Aorta (tissue), 5 donors: ENCODE measurements at regions not wholly inside any gene's neighbourhood (a gene's known extent, or its start where the extent isn't known, plus 50 kb on each side); places are given as distances from the start of the nearest gene placed in this dataset.

Experiments
- ATAC-seq: fragments of 200-7000 bp; cut with Tn5 transposase; one replicate; pipeline ENCODE4 v1.9.1; 2022; ENCODE audit warnings: moderate library complexity; ENCODE audit not compliant: low FRiP score
- DNase-seq, 2 donors: peaks; one replicate each; pipeline ENCODE4 v3.0.0-alpha.2; 2020
- H3K27ac ChIP-seq, 2 donors: one replicate each; pipeline ENCODE4 v1.5.1; 2013; ENCODE audit warnings: low read length in 2 of 2, mild to moderate bottlenecking in 2 of 2, moderate library complexity in 2 of 2, control low read depth in 1 of 2, inconsistent platforms in 1 of 2, low read depth in 1 of 2
- H3K27me3 ChIP-seq, 2 donors: one replicate each; pipeline ENCODE4 v1.6.1; 2013; ENCODE audit warnings: control low read depth in 1 of 2, low read length in 1 of 2, mild to moderate bottlenecking in 1 of 2, moderate library complexity in 1 of 2; ENCODE audit not compliant: insufficient read depth in 2 of 2, control insufficient read depth in 1 of 2
- H3K36me3 ChIP-seq, 2 donors: one replicate each; pipeline ENCODE4 v1.6.1; 2013; ENCODE audit warnings: control low read depth in 1 of 2, low read length in 1 of 2, mild to moderate bottlenecking in 1 of 2; ENCODE audit not compliant: insufficient read depth in 2 of 2, control insufficient read depth in 1 of 2
- H3K4me1 ChIP-seq, 2 donors: one replicate each; pipeline ENCODE4 v1.6.1; 2013; ENCODE audit warnings: low read length in 2 of 2, control low read depth in 1 of 2, mild to moderate bottlenecking in 1 of 2, moderate library complexity in 1 of 2; ENCODE audit not compliant: insufficient read depth in 2 of 2, control insufficient read depth in 1 of 2
- H3K4me3 ChIP-seq, 2 donors: one replicate each; pipeline ENCODE4 v1.5.1; 2013; ENCODE audit warnings: low read length in 2 of 2, control low read depth in 1 of 2, mild to moderate bottlenecking in 1 of 2
- H3K9me3 ChIP-seq: one replicate; pipeline ENCODE4 v1.6.1; 2013; ENCODE audit warnings: mild to moderate bottlenecking, low read length; ENCODE audit not compliant: control insufficient read depth
- WGBS, 2 donors: extraction: QIAGEN DNeasy Blood & Tissue Kit; methylation state at CpG; one replicate each; pipeline ENCODE4 v1.1.7; 2013; 5-methylcytosine and 5-hydroxymethylcytosine counted together
- intact Hi-C, 2 donors: fragments of 100-400 bp; cut with DNase I; formaldehyde crosslinking; loops; one replicate each; pipeline versions ENCODE4 v1.14.2 to v1.15.0; 2022
- donor health status: healthy with polysubstance abuse.
- donor health status: Bipolar disorder and iron deficiency.
- donor health status: DM: no; HTN: no; CAD: no.
- donor health status: DM: no; HTN: no; CAD: no.
- donor health status: DM: yes; HTN: yes; CAD: no.

GRCh38 chr5:7078901-7079300, 317.0 kb upstream of the ADCY2 start:
- no peak overlapping the region for H3K4me3 ChIP-seq
- ATAC-seq (no peak), DNase-seq (no peak)
- H3K27ac ChIP-seq, result no peak overlapping the region
- H3K27me3 ChIP-seq, result no peaks in the 10 kb centered on the region
- H3K9me3 ChIP-seq, result no peaks in the 10 kb centered on the region
- H3K36me3 ChIP-seq, result no peaks in the 10 kb centered on the region
- intact Hi-C loops, result no loop called here
- no peaks in the 10 kb centered on the region for H3K4me1 ChIP-seq
- WGBS, 2 donors, result 39 to 47% methylated on average over 9 of the region's 9 CpGs

GRCh38 chr5:7080501-7080900, 315.4 kb upstream of the ADCY2 start:
- Histone ChIP-seq H3K36me3 (no peaks in the 10 kb centered on the region), H3K27me3 (no peaks in the 10 kb centered on the region), H3K4me1 (no peaks in the 10 kb centered on the region), H3K9me3 (no peaks in the 10 kb centered on the region), H3K27ac (no peak overlapping the region), H3K4me3 (no peak overlapping the region)
- intact Hi-C loops, result no loop called here
- no peak for DNase-seq
- WGBS, 2 donors, result 89 to 90% methylated on average over 7 of the region's 7 CpGs
- no peak for ATAC-seq

- intact Hi-C loops, result no loop called here
- 62 to 71% methylated on average over 6 of the region's 6 CpGs for WGBS, 2 donors
- Histone ChIP-seq H3K4me1 (no peaks in the 10 kb centered on the region), H3K27me3 (peaks cover 0 to 1% of the 10 kb centered on the region in 2 donors), H3K27ac (no peak overlapping the region), H3K9me3 (peaks cover 4% of the 10 kb centered on the region), H3K4me3 (no peak overlapping the region), H3K36me3 (no peaks in the 10 kb centered on the region)
- no peak for ATAC-seq
- no peak for DNase-seq
These were observed 308.1 kb upstream of the ADCY2 start for GRCh38 chr5:7087719-7088297.

GRCh38 chr5:7088849-7089248, 307.1 kb upstream of the ADCY2 start:
- intact Hi-C loops, result no loop called here
- no peaks in the 10 kb centered on the region for H3K36me3 ChIP-seq
- H3K4me3 ChIP-seq, result no peak overlapping the region
- ATAC-seq (no peak), DNase-seq (no peak)
- H3K27me3 ChIP-seq, result peaks cover 0 to 1% of the 10 kb centered on the region in 2 donors
- peaks cover 4% of the 10 kb centered on the region for H3K9me3 ChIP-seq
- H3K4me1 ChIP-seq, result no peaks in the 10 kb centered on the region
- 15 to 25% methylated on average over 3 of the region's 3 CpGs for WGBS, 2 donors
- no peak overlapping the region for H3K27ac ChIP-seq

- no peaks in the 10 kb centered on the region for H3K36me3 ChIP-seq
- intact Hi-C loops, result no loop called here
- no peak for DNase-seq
- 17 to 21% methylated on average over 3 of the region's 3 CpGs for WGBS, 2 donors
- ATAC-seq, result no peak
- H3K4me3 ChIP-seq, result no peak overlapping the region
- no peak overlapping the region for H3K27ac ChIP-seq
- H3K4me1 ChIP-seq, result no peaks in the 10 kb centered on the region
- no peaks in the 10 kb centered on the region for H3K27me3 ChIP-seq
- H3K9me3 ChIP-seq, result peaks cover 2% of the 10 kb centered on the region
These were observed 301.3 kb upstream of the ADCY2 start for GRCh38 chr5:7094626-7095025.

- H3K4me3 ChIP-seq, result no peak overlapping the region
- H3K36me3 ChIP-seq, result no peaks in the 10 kb centered on the region
- no peaks in the 10 kb centered on the region for H3K27me3 ChIP-seq
- WGBS, 2 donors, result 75 to 84% methylated on average over 2 of the region's 2 CpGs
- H3K27ac ChIP-seq, result no peak overlapping the region
- ATAC-seq (no peak), DNase-seq (no peak)
- intact Hi-C loops, result no loop called here
- H3K9me3 ChIP-seq, result peaks cover 2% of the 10 kb centered on the region
- no peaks in the 10 kb centered on the region for H3K4me1 ChIP-seq
These were observed 299.6 kb upstream of the ADCY2 start for GRCh38 chr5:7096294-7096693.

- Histone ChIP-seq H3K36me3 (no peaks in the 10 kb centered on the region), H3K27ac (no peak overlapping the region), H3K9me3 (no peaks in the 10 kb centered on the region), H3K27me3 (no peaks in the 10 kb centered on the region), H3K4me1 (no peaks in the 10 kb centered on the region), H3K4me3 (no peak overlapping the region)
- intact Hi-C loops, result no loop called here
- WGBS, 2 donors, result 59 to 67% methylated on average over 5 of the region's 5 CpGs
- DNase-seq, result no peak
- ATAC-seq, result no peak
These were observed 290.6 kb upstream of the ADCY2 start for GRCh38 chr5:7105358-7105757.

GRCh38 chr5:7117961-7118360, 278.0 kb upstream of the ADCY2 start:
- H3K4me1 ChIP-seq, result no peaks in the 10 kb centered on the region

GRCh38 chr5:7131680-7132079, 264.3 kb upstream of the ADCY2 start:
- intact Hi-C loops, result no loop called here
- H3K27ac ChIP-seq, result no peak overlapping the region

More at GRCh38 chr5:7117961-7118360, 278.0 kb upstream of the ADCY2 start:
- ATAC-seq (no peak), DNase-seq (no peak)
- intact Hi-C loops, result no loop called here
- Histone ChIP-seq H3K9me3 (peaks cover 2% of the 10 kb centered on the region), H3K36me3 (no peaks in the 10 kb centered on the region), H3K27ac (no peak overlapping the region), H3K4me3 (no peak overlapping the region), H3K27me3 (no peaks in the 10 kb centered on the region)
- 83 to 84% methylated on average over 6 of the region's 6 CpGs for WGBS, 2 donors

More at GRCh38 chr5:7131680-7132079, 264.3 kb upstream of the ADCY2 start:
- no peak for DNase-seq
- H3K4me1 ChIP-seq, result no peaks in the 10 kb centered on the region
- 77 to 78% methylated on average over 4 of the region's 4 CpGs for WGBS, 2 donors
- no peaks in the 10 kb centered on the region for H3K36me3 ChIP-seq
- ATAC-seq, result no peak
- H3K4me3 ChIP-seq, result no peak overlapping the region
- no peaks in the 10 kb centered on the region for H3K27me3 ChIP-seq
- peaks cover 5% of the 10 kb centered on the region for H3K9me3 ChIP-seq
